WTC11 (cell line): ENCODE measurements at regions not wholly inside any gene's neighbourhood (a gene's known extent, or its start where the extent isn't known, plus 50 kb on each side); places are given as distances from the start of the nearest gene placed in this dataset.

Experiments used
- ATAC-seq: fragments of 200-7000 bp; cut with Tn5 transposase; 2 replicates; pipeline ENCODE4 v1.10.0; 2021; ENCODE audit warnings: mild to moderate bottlenecking, moderate library complexity
- CTCF ChIA-PET: fragments of 300-600 bp; sonication (Branson Sonifier 250); formaldehyde crosslinking; loops from one replicate; lab custom pipeline; 2021; ENCODE audit warnings: antibody characterized with exemption; lab: Charles Lee
- POLR2A ChIA-PET: fragments of 350-600 bp; sonication (Branson Sonifier 250); formaldehyde crosslinking; loops from one replicate; lab custom pipeline; 2021; ENCODE audit warnings: antibody characterized with exemption; lab: Charles Lee
- DNase-seq: peaks from one replicate; pipeline ENCODE4 v3.0.0; 2021; ENCODE audit warnings: low spot score
- H3K27ac Mint-ChIP-seq: 2 replicates; pipeline ENCODE4 v1.8.0; 2021; ENCODE audit warnings: mixed read lengths
- H3K27me3 Mint-ChIP-seq: 2 replicates; pipeline ENCODE4 v1.8.0; 2021; ENCODE audit warnings: low read depth, mild to moderate bottlenecking, moderate library complexity, mixed read lengths
- H3K36me3 Mint-ChIP-seq: 2 replicates; pipeline ENCODE4 v1.8.0; 2021; ENCODE audit warnings: mixed read lengths
- H3K4me1 Mint-ChIP-seq: 2 replicates; pipeline ENCODE4 v1.8.0; 2022; ENCODE audit warnings: mixed read lengths
- H3K4me3 Mint-ChIP-seq: 2 replicates; pipeline ENCODE4 v1.8.0; 2021; ENCODE audit warnings: mild to moderate bottlenecking, moderate library complexity, mixed read lengths
- H3K9me3 Mint-ChIP-seq: 2 replicates; pipeline ENCODE4 v1.8.0; 2021; ENCODE audit warnings: mixed read lengths
- AR ChIP-seq: fragments of 250-450 bp; sonication (Bioruptor Pico); IDR thresholded peaks from 2 replicates; pipeline ENCODE4 v1.9.0; 2021; ENCODE audit warnings: mild to moderate bottlenecking
- CDX4 ChIP-seq: fragments of 250-450 bp; sonication (Bioruptor Pico); IDR thresholded peaks from 2 replicates; pipeline ENCODE4 v1.9.0; 2021; ENCODE audit warnings: moderate library complexity, mild to moderate bottlenecking, inconsistent platforms, borderline replicate concordance
- E2F4 ChIP-seq: sonication (generic); formaldehyde crosslinking; IDR thresholded peaks from 2 replicates; pipeline ENCODE4 v1.8.1; 2022; ENCODE audit warnings: low read depth, mild to moderate bottlenecking, moderate library complexity, missing genetic modification reagents, borderline replicate concordance
- ELF4 ChIP-seq: sonication (generic); formaldehyde crosslinking; IDR thresholded peaks from 2 replicates; pipeline ENCODE4 v1.8.1; 2022; ENCODE audit warnings: low read depth, mild to moderate bottlenecking, moderate library complexity, missing genetic modification reagents
- ETV6 ChIP-seq: sonication (generic); formaldehyde crosslinking; IDR thresholded peaks from 2 replicates; pipeline ENCODE4 v1.8.1; 2022; ENCODE audit warnings: mild to moderate bottlenecking, missing genetic modification reagents
- GRHL2 ChIP-seq: fragments of 250-450 bp; sonication (Bioruptor Pico); IDR thresholded peaks from 2 replicates; pipeline ENCODE4 v1.8.0; 2022; ENCODE audit warnings: mild to moderate bottlenecking, moderate library complexity; ENCODE audit not compliant: insufficient replicate concordance, severe bottlenecking
- IRF1 ChIP-seq: sonication (generic); formaldehyde crosslinking; IDR thresholded peaks from 2 replicates; pipeline ENCODE4 v1.8.0; 2023; ENCODE audit warnings: missing genetic modification reagents
- JAZF1 ChIP-seq: fragments of 250-450 bp; sonication (Bioruptor Pico); IDR thresholded peaks from 2 replicates; pipeline ENCODE4 v1.9.0; 2021; ENCODE audit warnings: moderate library complexity, mild to moderate bottlenecking, inconsistent platforms
- MXD4 ChIP-seq: fragments of 250-450 bp; sonication (Bioruptor Pico); IDR thresholded peaks from 2 replicates; pipeline ENCODE4 v1.8.0; 2021; ENCODE audit warnings: mild to moderate bottlenecking, moderate library complexity, borderline replicate concordance
- NR1H2 ChIP-seq: sonication (generic); formaldehyde crosslinking; IDR thresholded peaks from 2 replicates; pipeline ENCODE4 v1.9.0; 2021; ENCODE audit warnings: mild to moderate bottlenecking, moderate library complexity, missing genetic modification reagents
- OVOL2 ChIP-seq: fragments of 250-450 bp; sonication (Bioruptor Pico); IDR thresholded peaks from 2 replicates; pipeline ENCODE4 v1.9.0; 2021; ENCODE audit warnings: mild to moderate bottlenecking, borderline replicate concordance
- PRRX2 ChIP-seq: fragments of 250-450 bp; sonication (Bioruptor Pico); IDR thresholded peaks from 2 replicates; pipeline ENCODE4 v1.8.0; 2021; ENCODE audit warnings: mild to moderate bottlenecking
- USF2 ChIP-seq: sonication (generic); formaldehyde crosslinking; IDR thresholded peaks from 2 replicates; pipeline ENCODE4 v1.8.1; 2023; ENCODE audit warnings: mild to moderate bottlenecking, missing genetic modification reagents, moderate library complexity
- ZBTB21 ChIP-seq: sonication (generic); formaldehyde crosslinking; IDR thresholded peaks from 2 replicates; pipeline ENCODE4 v1.8.1; 2023; ENCODE audit warnings: mild to moderate bottlenecking, missing genetic modification reagents, borderline replicate concordance
- ZMAT4 ChIP-seq: fragments of 250-450 bp; sonication (Bioruptor Pico); IDR thresholded peaks from 2 replicates; pipeline ENCODE4 v1.9.0; 2021; ENCODE audit warnings: mild to moderate bottlenecking
- ZNF396 ChIP-seq: fragments of 250-450 bp; sonication (Bioruptor Pico); IDR thresholded peaks from 2 replicates; pipeline ENCODE4 v1.8.0; 2021; ENCODE audit warnings: mild to moderate bottlenecking, moderate library complexity, borderline replicate concordance
- ZNF532 ChIP-seq: fragments of 250-450 bp; sonication (Bioruptor Pico); IDR thresholded peaks from 2 replicates; pipeline ENCODE4 v1.9.0; 2021; ENCODE audit warnings: mild to moderate bottlenecking, borderline replicate concordance
- TF ChIP-seq, protein P1 (sequence below): sonication (generic); formaldehyde crosslinking; IDR thresholded peaks from 2 replicates; pipeline ENCODE4 v1.8.0; 2022; ENCODE audit warnings: mild to moderate bottlenecking, missing genetic modification reagents
- TF ChIP-seq, protein P2 (sequence below): sonication (generic); formaldehyde crosslinking; IDR thresholded peaks from 2 replicates; pipeline ENCODE4 v1.8.0; 2022; ENCODE audit warnings: mild to moderate bottlenecking, missing genetic modification reagents

DNA sequence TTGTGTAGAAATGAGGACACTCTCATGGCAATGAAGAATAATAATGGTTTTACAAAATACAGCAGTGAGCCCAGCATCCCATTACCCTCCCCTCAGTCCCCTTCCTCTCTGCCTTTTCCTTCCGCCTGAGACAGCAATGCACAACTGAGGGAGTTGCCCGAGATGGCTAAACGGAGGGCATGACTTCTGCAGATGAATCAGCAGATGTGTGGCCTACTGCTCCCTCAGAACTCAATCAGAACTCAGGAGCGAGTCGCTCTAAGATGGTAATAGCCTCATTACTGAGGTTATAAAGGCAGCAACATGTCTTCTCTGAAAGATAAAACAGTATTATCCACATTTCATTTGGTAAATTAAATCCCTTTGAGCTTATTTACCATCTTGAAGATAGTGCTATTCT is 326.6 kb downstream of the ENC1 start (continued):
- TF ChIP-seq ZNF532 (CRISPR knock-in tag) (no peak), GRHL2 (CRISPR knock-in tag) (no peak), PRRX2 (CRISPR knock-in tag) (no peak), AR (CRISPR knock-in tag) (no peak), ZBTB21 (CRISPR knock-in tag) (no peak)
- TF ChIP-seq, protein P1, sequence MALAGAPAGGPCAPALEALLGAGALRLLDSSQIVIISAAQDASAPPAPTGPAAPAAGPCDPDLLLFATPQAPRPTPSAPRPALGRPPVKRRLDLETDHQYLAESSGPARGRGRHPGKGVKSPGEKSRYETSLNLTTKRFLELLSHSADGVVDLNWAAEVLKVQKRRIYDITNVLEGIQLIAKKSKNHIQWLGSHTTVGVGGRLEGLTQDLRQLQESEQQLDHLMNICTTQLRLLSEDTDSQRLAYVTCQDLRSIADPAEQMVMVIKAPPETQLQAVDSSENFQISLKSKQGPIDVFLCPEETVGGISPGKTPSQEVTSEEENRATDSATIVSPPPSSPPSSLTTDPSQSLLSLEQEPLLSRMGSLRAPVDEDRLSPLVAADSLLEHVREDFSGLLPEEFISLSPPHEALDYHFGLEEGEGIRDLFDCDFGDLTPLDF = no peak

DNA sequence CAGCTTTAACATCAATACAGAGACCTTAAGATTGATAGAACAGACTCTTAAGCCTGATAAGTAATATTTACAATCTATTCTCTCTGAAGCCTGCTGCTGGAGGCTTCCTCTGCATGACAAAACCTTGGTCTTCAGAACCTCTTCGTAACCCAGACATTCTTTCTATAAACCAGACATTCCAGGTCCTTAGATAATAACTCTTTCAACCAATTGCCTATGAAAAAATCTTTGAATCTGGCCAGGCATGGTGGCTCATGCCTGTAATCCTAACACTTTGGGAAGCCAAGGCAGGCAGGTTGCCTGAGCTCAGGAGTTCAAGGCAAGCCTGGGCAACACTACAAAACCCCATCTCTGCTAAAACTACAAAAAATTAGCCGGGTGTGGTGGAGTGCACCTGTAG is 327.8 kb downstream of the ENC1 start:
- H3K27me3 Mint-ChIP-seq = no peaks in the 10 kb centered on the region
- ChIA-PET POLR2A (interaction anchor here (0.7 kb wide), 1 partner anchor 9 kb away, joined by 3 read pairs; no protein-coding TSS in a partner anchor), CTCF (no interaction called here)
- H3K27ac Mint-ChIP-seq = no peak overlapping the region
- no peak for ATAC-seq
- no peak overlapping the region for H3K4me3 Mint-ChIP-seq
- DNase-seq = no peak
- no peaks in the 10 kb centered on the region for H3K36me3 Mint-ChIP-seq
- H3K4me1 Mint-ChIP-seq = no peaks in the 10 kb centered on the region
- H3K9me3 Mint-ChIP-seq = no peaks in the 10 kb centered on the region; the same call in none of the 2 replicates
- no peak for TF ChIP-seq ZNF396 (CRISPR knock-in tag)
- no peak for TF ChIP-seq CDX4 (CRISPR knock-in tag)
- TF ChIP-seq OVOL2 (CRISPR knock-in tag) = no peak
- TF ChIP-seq, protein P2, sequence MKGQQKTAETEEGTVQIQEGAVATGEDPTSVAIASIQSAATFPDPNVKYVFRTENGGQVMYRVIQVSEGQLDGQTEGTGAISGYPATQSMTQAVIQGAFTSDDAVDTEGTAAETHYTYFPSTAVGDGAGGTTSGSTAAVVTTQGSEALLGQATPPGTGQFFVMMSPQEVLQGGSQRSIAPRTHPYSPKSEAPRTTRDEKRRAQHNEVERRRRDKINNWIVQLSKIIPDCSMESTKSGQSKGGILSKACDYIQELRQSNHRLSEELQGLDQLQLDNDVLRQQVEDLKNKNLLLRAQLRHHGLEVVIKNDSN = no peak
- no peak for TF ChIP-seq ZMAT4
- no peak for TF ChIP-seq IRF1 (CRISPR knock-in tag)
- TF ChIP-seq ELF4 = no peak
- no peak for TF ChIP-seq USF2 (CRISPR knock-in tag)
- TF ChIP-seq, protein P1 = no peak
- TF ChIP-seq JAZF1 = no peak
- no peak for TF ChIP-seq E2F4 (CRISPR knock-in tag)
- TF ChIP-seq NR1H2 = no peak
- no peak for TF ChIP-seq MXD4
- no peak for TF ChIP-seq ETV6 (CRISPR knock-in tag)
